Suprapubic skin (tissue), 4 donors: ENCODE measurements at regions not wholly inside any gene's neighbourhood (a gene's known extent, or its start where the extent isn't known, plus 50 kb on each side); places are given as distances from the start of the nearest gene placed in this dataset.

Experiments
- DNase-seq, 2 donors: peaks; one replicate each; pipeline ENCODE4 v3.0.0-alpha.2; 2019; ENCODE audit warnings: low spot score in 2 of 2
- H3K27ac ChIP-seq: fragments of 200-600 bp; sonication (generic); one replicate; pipeline ENCODE4 v1.5.1; 2019
- H3K27me3 ChIP-seq: fragments of 200-600 bp; sonication (generic); one replicate; pipeline ENCODE4 v1.5.1; 2019
- H3K36me3 ChIP-seq: fragments of 200-600 bp; sonication (generic); one replicate; pipeline ENCODE4 v1.5.1; 2019
- H3K4me1 ChIP-seq: fragments of 200-600 bp; sonication (generic); one replicate; pipeline ENCODE4 v1.5.1; 2019
- H3K4me3 ChIP-seq: fragments of 200-600 bp; sonication (generic); one replicate; pipeline ENCODE4 v1.5.1; 2019; ENCODE audit warnings: mild to moderate bottlenecking
- H3K9me3 ChIP-seq: fragments of 200-600 bp; sonication (generic); one replicate; pipeline ENCODE4 v1.5.1; 2019
- CTCF ChIP-seq, 2 donors: fragments of 200-600 bp in 1 of 2; fragments of 450-650 bp in 1 of 2; sonication (generic) in 1 of 2; IDR thresholded peaks; one replicate each; pipeline ENCODE4 v1.5.1; 2016 to 2019; ENCODE audit warnings: antibody characterized with exemption in 2 of 2, mild to moderate bottlenecking in 1 of 2, moderate library complexity in 1 of 2
- EP300 ChIP-seq: sonication (generic); formaldehyde crosslinking; IDR thresholded peaks from one replicate; pipeline ENCODE4 v1.6.1; 2017; ENCODE audit warnings: antibody characterized with exemption
- POLR2A ChIP-seq, 2 donors: fragments of 450-650 bp; IDR thresholded peaks; one replicate each; pipeline ENCODE4 v1.6.1; 2017; ENCODE audit warnings: antibody characterized with exemption in 2 of 2, mild to moderate bottlenecking in 2 of 2, moderate library complexity in 2 of 2
- POLR2AphosphoS5 ChIP-seq, 3 donors: sonication (generic); formaldehyde crosslinking; IDR thresholded peaks; one replicate each; pipeline ENCODE4 v1.6.1; 2017; ENCODE audit warnings: antibody characterized with exemption in 3 of 3
- WGBS: methylation state at CpG from one replicate; pipeline ENCODE4 v1.1.5; 2018; 5-methylcytosine and 5-hydroxymethylcytosine counted together

- H3K4me1 ChIP-seq: no peaks in the 10 kb centered on the region
- H3K36me3 ChIP-seq: no peaks in the 10 kb centered on the region
- no peak for DNase-seq
- H3K27ac ChIP-seq: no peak overlapping the region
- WGBS: 64% methylated on average over 1 of the region's 1 CpG
- TF ChIP-seq CTCF (IDR thresholded peaks at IDR 0.05): no peak
- no peak for TF ChIP-seq EP300
- TF ChIP-seq POLR2A (IDR thresholded peaks at IDR 0.05): no peak
- no peak for TF ChIP-seq POLR2AphosphoS5 (IDR thresholded peaks at IDR 0.05)
- no peaks in the 10 kb centered on the region for H3K27me3 ChIP-seq
- H3K4me3 ChIP-seq: no peak overlapping the region
- H3K9me3 ChIP-seq: no peaks in the 10 kb centered on the region
Measured at GRCh38 chr7:22625251-22625650, 101.7 kb upstream of the IL6 start.

- TF ChIP-seq EP300: no peak
- no peak for TF ChIP-seq CTCF (IDR thresholded peaks at IDR 0.05)
- TF ChIP-seq POLR2AphosphoS5 (IDR thresholded peaks at IDR 0.05): no peak
- no peak for TF ChIP-seq POLR2A (IDR thresholded peaks at IDR 0.05)
- 89% methylated on average over 3 of the region's 3 CpGs for WGBS
- Histone ChIP-seq H3K4me1 (no peaks in the 10 kb centered on the region), H3K27ac (no peak overlapping the region), H3K27me3 (no peaks in the 10 kb centered on the region), H3K4me3 (no peak overlapping the region), H3K9me3 (no peaks in the 10 kb centered on the region), H3K36me3 (no peaks in the 10 kb centered on the region)
- DNase-seq: no peak
Measured at GRCh38 chr7:22624781-22625180, 102.2 kb upstream of the IL6 start.

- Histone ChIP-seq H3K4me1 (no peaks in the 10 kb centered on the region), H3K27ac (no peak overlapping the region), H3K27me3 (no peaks in the 10 kb centered on the region), H3K9me3 (no peaks in the 10 kb centered on the region), H3K36me3 (no peaks in the 10 kb centered on the region), H3K4me3 (no peak overlapping the region)
- TF ChIP-seq POLR2AphosphoS5 (IDR thresholded peaks at IDR 0.05) (no peak), CTCF (IDR thresholded peaks at IDR 0.05) (no peak)
- WGBS: 87% methylated on average over 4 of the region's 4 CpGs
- DNase-seq: no peak
Measured at GRCh38 chr7:22622116-22622785, 104.7 kb upstream of the IL6 start.

GRCh38 chr7:22618528-22618927 is 108.5 kb upstream of the IL6 start:
- H3K27ac ChIP-seq: no peak overlapping the region
- H3K36me3 ChIP-seq: no peaks in the 10 kb centered on the region
- no peaks in the 10 kb centered on the region for H3K4me1 ChIP-seq
- TF ChIP-seq EP300 (no peak), POLR2A (IDR thresholded peaks at IDR 0.05) (no peak), POLR2AphosphoS5 (IDR thresholded peaks at IDR 0.05) (no peak), CTCF (IDR thresholded peaks at IDR 0.05) (no peak)
- H3K9me3 ChIP-seq: no peaks in the 10 kb centered on the region
- H3K4me3 ChIP-seq: no peak overlapping the region
- H3K27me3 ChIP-seq: no peaks in the 10 kb centered on the region
- no peak for DNase-seq

GRCh38 chr7:22617166-22617565 is 109.8 kb upstream of the IL6 start:
- no peak overlapping the region for H3K4me3 ChIP-seq
- no peak for DNase-seq
- TF ChIP-seq CTCF (IDR thresholded peaks at IDR 0.05) (no peak), POLR2AphosphoS5 (IDR thresholded peaks at IDR 0.05) (no peak), POLR2A (IDR thresholded peaks at IDR 0.05) (no peak), EP300 (no peak)
- H3K36me3 ChIP-seq: no peaks in the 10 kb centered on the region
- 39% methylated on average over 4 of the region's 4 CpGs for WGBS
- H3K27me3 ChIP-seq: no peaks in the 10 kb centered on the region
- H3K4me1 ChIP-seq: no peaks in the 10 kb centered on the region
- no peak overlapping the region for H3K27ac ChIP-seq
- H3K9me3 ChIP-seq: no peaks in the 10 kb centered on the region
